ENCODE measurements at regions not wholly inside any gene's neighbourhood (a gene's known extent, or its start where the extent isn't known, plus 50 kb on each side); places are given as distances from the start of the nearest gene placed in this dataset.

GRCh38 chr14:44626423-44626822, 119.3 kb upstream of the FSCB start:
- H2AFZ ChIP-seq (ENCODE audit: low read length) = no peak overlapping the region
- no peaks in the 10 kb centered on the region for H3K36me3 ChIP-seq (replicated peaks; ENCODE audit: insufficient read depth, low read length)
- no peaks in the 10 kb centered on the region for H3K27me3 ChIP-seq (replicated peaks; ENCODE audit: insufficient read depth, low read length)
- no peak overlapping the region for H3K4me2 ChIP-seq (ENCODE audit: low read depth, low read length)
- no peaks in the 10 kb centered on the region for H3K79me2 ChIP-seq (ENCODE audit: low read length)
- no peak overlapping the region for H3K9ac ChIP-seq (ENCODE audit: low read length)
- no peak overlapping the region for H3K27ac ChIP-seq (ENCODE audit: low read length)
- no peak for DNase-seq
- TF ChIP-seq CTCF (IDR thresholded peaks at IDR 0.05; ENCODE audit: low read length) = no peak
- no peak for TF ChIP-seq EZH2 (optimal IDR thresholded peaks at IDR 0.05; ENCODE audit: low read depth, low read length)
- TF ChIP-seq EZH2phosphoT487 (IDR thresholded peaks at IDR 0.05; ENCODE audit: low read length) = no peak
- H3K4me3 ChIP-seq (ENCODE audit: low read length) = no peak overlapping the region
- no peaks in the 10 kb centered on the region for H3F3A ChIP-seq (ENCODE audit: insufficient read depth, low read length)
- no peaks in the 10 kb centered on the region for H4K20me1 ChIP-seq (ENCODE audit: insufficient read depth, low read length)
- H3K9me3 ChIP-seq (replicated peaks; ENCODE audit: insufficient read depth, low read length) = no peaks in the 10 kb centered on the region
- H3K4me1 ChIP-seq (ENCODE audit: low read length) = no peaks in the 10 kb centered on the region
- H3K9me2 ChIP-seq (replicated peaks; ENCODE audit: insufficient read depth, low read length) = no peaks in the 10 kb centered on the region

GRCh38 chr14:44625098-44625497, 118.0 kb upstream of the FSCB start:
- H3K27me3 ChIP-seq (replicated peaks; ENCODE audit: insufficient read depth, low read length) = no peaks in the 10 kb centered on the region
- no peak overlapping the region for H2AFZ ChIP-seq (ENCODE audit: low read length)
- H3K4me1 ChIP-seq (ENCODE audit: low read length) = no peaks in the 10 kb centered on the region
- H3K79me2 ChIP-seq (ENCODE audit: low read length) = no peaks in the 10 kb centered on the region
- no peak for DNase-seq
- H4K20me1 ChIP-seq (ENCODE audit: insufficient read depth, low read length) = no peaks in the 10 kb centered on the region
- no peaks in the 10 kb centered on the region for H3K36me3 ChIP-seq (replicated peaks; ENCODE audit: insufficient read depth, low read length)
- H3F3A ChIP-seq (ENCODE audit: insufficient read depth, low read length) = no peaks in the 10 kb centered on the region
- H3K9ac ChIP-seq (ENCODE audit: low read length) = no peak overlapping the region
- H3K9me3 ChIP-seq (replicated peaks; ENCODE audit: insufficient read depth, low read length) = no peaks in the 10 kb centered on the region
- no peak overlapping the region for H3K4me2 ChIP-seq (ENCODE audit: low read depth, low read length)
- TF ChIP-seq EZH2phosphoT487 (IDR thresholded peaks at IDR 0.05; ENCODE audit: low read length) = no peak
- no peak for TF ChIP-seq EZH2 (optimal IDR thresholded peaks at IDR 0.05; ENCODE audit: low read depth, low read length)
- TF ChIP-seq CTCF (IDR thresholded peaks at IDR 0.05; ENCODE audit: low read length) = no peak
- no peak overlapping the region for H3K4me3 ChIP-seq (ENCODE audit: low read length)
- no peak overlapping the region for H3K27ac ChIP-seq (ENCODE audit: low read length)
- H3K9me2 ChIP-seq (replicated peaks; ENCODE audit: insufficient read depth, low read length) = no peaks in the 10 kb centered on the region

- Histone ChIP-seq H3K9me2 (replicated peaks; ENCODE audit: insufficient read depth, low read length) (no peaks in the 10 kb centered on the region), H3K4me3 (ENCODE audit: low read length) (no peak overlapping the region), H3K27me3 (replicated peaks; ENCODE audit: insufficient read depth, low read length) (no peaks in the 10 kb centered on the region), H3K4me1 (ENCODE audit: low read length) (no peaks in the 10 kb centered on the region), H3K9me3 (replicated peaks; ENCODE audit: insufficient read depth, low read length) (no peaks in the 10 kb centered on the region), H4K20me1 (ENCODE audit: insufficient read depth, low read length) (no peaks in the 10 kb centered on the region), H2AFZ (ENCODE audit: low read length) (no peak overlapping the region), H3K36me3 (replicated peaks; ENCODE audit: insufficient read depth, low read length) (no peaks in the 10 kb centered on the region), H3K9ac (ENCODE audit: low read length) (no peak overlapping the region), H3K27ac (ENCODE audit: low read length) (no peak overlapping the region), H3K79me2 (ENCODE audit: low read length) (no peaks in the 10 kb centered on the region), H3K4me2 (ENCODE audit: low read depth, low read length) (no peak overlapping the region), H3F3A (ENCODE audit: insufficient read depth, low read length) (no peaks in the 10 kb centered on the region)
- DNase-seq = no peak
- no peak for TF ChIP-seq EZH2 (optimal IDR thresholded peaks at IDR 0.05; ENCODE audit: low read depth, low read length)
- TF ChIP-seq CTCF (IDR thresholded peaks at IDR 0.05; ENCODE audit: low read length) = no peak
- TF ChIP-seq EZH2phosphoT487 (IDR thresholded peaks at IDR 0.05; ENCODE audit: low read length) = no peak
Observed at GRCh38 chr14:44620121-44621019, 113.3 kb upstream of the FSCB start.

Measured in MM.1S (cell line).